Cardiac muscle cell (in vitro differentiated cells and primary cell): ENCODE measurements at regions not wholly inside any gene's neighbourhood (a gene's known extent, or its start where the extent isn't known, plus 50 kb on each side); places are given as distances from the start of the nearest gene placed in this dataset.
A peak's percentile ranks its signal among the peaks of the same experiment; 100 is the strongest.
"Not testable (repeated sequence)": the region's sequence is repeated elsewhere in the genome, so short reads cannot be mapped to it uniquely, and the experiment has no call there.

Experiments
- DNase-seq, 2 donors: peaks; one replicate each; pipeline versions ENCODE4 v3.0.0 to v3.0.0-alpha.2; 2010 to 2017; ENCODE audit warnings: low read depth in 1 of 2, low spot score in 1 of 2
- H3K27ac ChIP-seq: fragments of 200-600 bp; sonication (generic); 2 replicates; pipeline ENCODE4 v1.5.1; 2016
- H3K27me3 ChIP-seq: fragments of 200-600 bp; sonication (generic); 2 replicates; pipeline ENCODE4 v1.6.0; 2016; ENCODE audit warnings: control low read depth
- H3K36me3 ChIP-seq: fragments of 200-600 bp; sonication (generic); 2 replicates; pipeline ENCODE4 v1.5.1; 2016; ENCODE audit warnings: control low read depth
- H3K4me1 ChIP-seq: fragments of 200-600 bp; sonication (generic); 2 replicates; pipeline ENCODE4 v1.8.1; 2017; ENCODE audit warnings: low read depth, mild to moderate bottlenecking, mixed run types
- H3K4me3 ChIP-seq: fragments of 200-600 bp; sonication (generic); 2 replicates; pipeline ENCODE4 v1.5.1; 2016; ENCODE audit warnings: mild to moderate bottlenecking
- H3K9me3 ChIP-seq: fragments of 200-600 bp; sonication (generic); 2 replicates; pipeline ENCODE4 v1.5.1; 2017; ENCODE audit warnings: low read depth, mild to moderate bottlenecking, control low read depth
- CTCF ChIP-seq: IDR thresholded peaks from 2 replicates; pipeline ENCODE4 v1.5.1; 2012; ENCODE audit warnings: low read depth, mild to moderate bottlenecking, low read length

GRCh38 chr11:19422276-19422675, 181.5 kb upstream of the E2F8 start:
- no peaks in the 10 kb centered on the region for H3K36me3 ChIP-seq
- H3K9me3 ChIP-seq, result no peaks in the 10 kb centered on the region
- H3K4me3 ChIP-seq, result no peak overlapping the region
- H3K4me1 ChIP-seq, result no peaks in the 10 kb centered on the region
- no peak for DNase-seq
- TF ChIP-seq CTCF, result no peak
- H3K27me3 ChIP-seq, result no peaks in the 10 kb centered on the region
- H3K27ac ChIP-seq, result no peak overlapping the region

GRCh38 chr11:19420868-19421533, 180.3 kb upstream of the E2F8 start:
- no peak overlapping the region for H3K27ac ChIP-seq
- no peaks in the 10 kb centered on the region for H3K4me1 ChIP-seq
- no peaks in the 10 kb centered on the region for H3K36me3 ChIP-seq
- no peaks in the 10 kb centered on the region for H3K27me3 ChIP-seq
- no peak for DNase-seq
- no peak overlapping the region for H3K4me3 ChIP-seq
- H3K9me3 ChIP-seq, result no peaks in the 10 kb centered on the region
- TF ChIP-seq CTCF, result no peak

- no peak for DNase-seq
- H3K4me3 ChIP-seq, result no peak overlapping the region
- no peaks in the 10 kb centered on the region for H3K27me3 ChIP-seq
- H3K36me3 ChIP-seq, result no peaks in the 10 kb centered on the region
- H3K9me3 ChIP-seq, result no peaks in the 10 kb centered on the region
- TF ChIP-seq CTCF, result no peak
- H3K27ac ChIP-seq, result no peak overlapping the region
- no peaks in the 10 kb centered on the region for H3K4me1 ChIP-seq
These were observed 179.1 kb upstream of the E2F8 start for GRCh38 chr11:19419808-19420207.

- no peak overlapping the region for H3K27ac ChIP-seq
- H3K27me3 ChIP-seq, result no peaks in the 10 kb centered on the region
- DNase-seq, result peak in 1 of 2 donors; percentile 74
- H3K9me3 ChIP-seq, result no peaks in the 10 kb centered on the region
- no peaks in the 10 kb centered on the region for H3K4me1 ChIP-seq
- no peaks in the 10 kb centered on the region for H3K36me3 ChIP-seq
- no peak for TF ChIP-seq CTCF
- no peak overlapping the region for H3K4me3 ChIP-seq
These were observed 178.4 kb upstream of the E2F8 start for GRCh38 chr11:19419021-19419750.

- Histone ChIP-seq H3K27ac (no peak overlapping the region), H3K4me1 (no peaks in the 10 kb centered on the region), H3K27me3 (no peaks in the 10 kb centered on the region), H3K4me3 (no peak overlapping the region), H3K9me3 (no peaks in the 10 kb centered on the region), H3K36me3 (no peaks in the 10 kb centered on the region)
- no peak for DNase-seq
- no peak for TF ChIP-seq CTCF
These were observed 177.5 kb upstream of the E2F8 start for GRCh38 chr11:19418221-19418620.

GRCh38 chr11:19412070-19412469, 171.3 kb upstream of the E2F8 start:
- H3K27ac ChIP-seq, H3K36me3 ChIP-seq, H3K9me3 ChIP-seq, H3K4me3 ChIP-seq, H3K27me3 ChIP-seq: not testable (repeated sequence)
- DNase-seq, result peak in 1 of 2 donors; percentile 15
- H3K4me1 ChIP-seq, result peaks cover 22% of the 10 kb centered on the region
